HG02973 (cell line): ENCODE measurements at regions not wholly inside any gene's neighbourhood (a gene's known extent, or its start where the extent isn't known, plus 50 kb on each side); places are given as distances from the start of the nearest gene placed in this dataset.

Source experiments
- ATAC-seq: cut with Tn5 transposase; IDR thresholded peaks from one replicate; pipeline ENCODE4 v1.9.1; 2021; ENCODE audit warnings: moderate library complexity; ENCODE audit not compliant: unreplicated experiment

GRCh38 chr6:137731600-137731959 lies 135.5 kb upstream of the TNFAIP3 start:
- ATAC-seq: no peak

DNA sequence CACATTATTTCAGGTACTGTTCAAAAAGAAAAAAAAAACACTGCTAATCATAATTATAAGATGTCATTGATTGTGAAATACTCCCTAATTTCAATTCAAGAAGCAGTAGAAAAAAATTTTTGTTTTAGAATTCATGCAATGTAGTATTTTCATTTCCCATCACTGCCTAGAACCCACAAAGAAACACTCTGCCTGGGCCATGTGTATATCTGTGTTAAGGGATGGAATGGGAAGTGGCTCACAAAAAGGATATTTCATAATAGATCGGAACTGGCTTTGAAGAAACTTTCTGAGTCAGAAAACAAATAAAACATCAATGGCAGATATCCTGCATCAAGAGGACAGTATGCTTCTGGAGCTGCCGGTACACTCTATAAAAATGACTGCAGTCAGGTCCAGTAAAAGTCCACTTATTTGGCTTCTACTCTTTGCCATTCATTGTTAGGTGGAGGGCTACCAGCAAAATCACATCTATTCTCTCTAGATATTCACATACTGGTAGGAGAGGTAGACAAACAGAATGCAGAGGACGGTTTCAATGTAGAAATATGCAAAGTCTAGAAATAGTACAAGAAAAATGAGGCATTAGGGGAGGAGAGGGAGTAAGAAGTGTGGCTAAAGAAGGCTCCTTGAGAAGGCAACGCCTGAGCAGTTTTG lies 135.0 kb upstream of the TNFAIP3 start:
- ATAC-seq: no peak

DNA sequence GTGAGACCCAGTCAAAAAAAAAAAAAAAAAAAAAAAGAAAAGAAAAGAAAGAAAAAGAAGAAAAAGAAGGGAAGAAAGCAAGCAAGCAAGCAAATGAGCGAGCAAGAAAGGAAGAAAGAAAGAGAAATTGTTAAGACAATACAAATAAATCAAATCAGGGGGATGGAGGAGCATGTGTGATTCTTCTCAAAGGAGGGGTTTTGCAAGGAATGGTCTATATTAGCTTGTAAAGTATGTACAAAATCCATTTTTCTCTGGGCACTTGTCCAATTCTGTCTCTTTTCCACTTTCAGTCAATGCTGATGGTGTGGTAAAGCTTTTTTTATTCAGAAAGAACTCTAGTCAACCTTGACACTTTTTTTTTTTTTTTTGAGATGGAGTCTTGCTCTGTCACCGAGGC lies 133.7 kb upstream of the TNFAIP3 start:
- ATAC-seq: no peak

DNA sequence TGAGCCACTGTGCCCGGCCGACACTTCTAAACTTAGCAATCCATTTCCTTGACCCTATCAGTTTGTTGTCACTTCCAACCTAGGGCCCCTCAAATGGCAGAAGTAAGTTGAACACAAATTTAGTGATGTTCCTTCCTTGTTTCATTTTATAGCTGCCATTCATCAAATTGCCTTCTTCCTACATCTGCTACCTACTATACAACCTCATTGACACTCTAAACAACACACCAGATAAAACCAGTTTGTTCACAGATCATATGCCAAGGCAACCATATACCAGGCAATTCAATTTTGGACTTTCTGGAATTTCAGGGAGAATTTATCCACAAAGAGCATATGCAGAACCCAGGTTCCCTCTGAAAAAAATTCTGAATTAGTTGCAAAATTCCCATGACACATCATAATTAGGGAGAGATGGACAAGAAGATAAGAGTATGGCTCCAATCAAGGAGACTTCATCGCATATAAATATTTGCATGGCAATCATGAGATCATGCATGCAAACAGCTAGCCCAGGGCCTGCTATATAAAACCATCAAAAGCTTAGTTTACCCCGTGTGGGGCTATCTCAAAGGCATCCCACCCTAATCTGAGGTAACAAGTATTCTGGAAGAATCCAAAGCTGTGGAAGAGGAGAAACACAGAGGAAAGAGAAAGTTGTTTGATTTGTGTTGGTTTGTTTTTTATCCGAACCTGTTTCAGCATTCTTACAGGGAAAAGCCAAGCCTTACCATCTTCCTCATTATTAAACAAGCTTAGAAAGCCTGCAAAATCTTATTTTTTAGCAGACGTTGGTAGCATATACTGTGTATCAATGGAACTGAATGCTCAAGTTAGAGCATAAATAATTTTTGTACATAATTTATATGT lies 132.8 kb upstream of the TNFAIP3 start:
- no peak for ATAC-seq

- ATAC-seq: no peak
Observed at GRCh38 chr6:137734875-137735182, 132.2 kb upstream of the TNFAIP3 start.

- ATAC-seq: no peak
Observed at GRCh38 chr6:137736048-137736818, 130.8 kb upstream of the TNFAIP3 start.

GRCh38 chr6:137736911-137737310 lies 130.1 kb upstream of the TNFAIP3 start:
- no peak for ATAC-seq

DNA sequence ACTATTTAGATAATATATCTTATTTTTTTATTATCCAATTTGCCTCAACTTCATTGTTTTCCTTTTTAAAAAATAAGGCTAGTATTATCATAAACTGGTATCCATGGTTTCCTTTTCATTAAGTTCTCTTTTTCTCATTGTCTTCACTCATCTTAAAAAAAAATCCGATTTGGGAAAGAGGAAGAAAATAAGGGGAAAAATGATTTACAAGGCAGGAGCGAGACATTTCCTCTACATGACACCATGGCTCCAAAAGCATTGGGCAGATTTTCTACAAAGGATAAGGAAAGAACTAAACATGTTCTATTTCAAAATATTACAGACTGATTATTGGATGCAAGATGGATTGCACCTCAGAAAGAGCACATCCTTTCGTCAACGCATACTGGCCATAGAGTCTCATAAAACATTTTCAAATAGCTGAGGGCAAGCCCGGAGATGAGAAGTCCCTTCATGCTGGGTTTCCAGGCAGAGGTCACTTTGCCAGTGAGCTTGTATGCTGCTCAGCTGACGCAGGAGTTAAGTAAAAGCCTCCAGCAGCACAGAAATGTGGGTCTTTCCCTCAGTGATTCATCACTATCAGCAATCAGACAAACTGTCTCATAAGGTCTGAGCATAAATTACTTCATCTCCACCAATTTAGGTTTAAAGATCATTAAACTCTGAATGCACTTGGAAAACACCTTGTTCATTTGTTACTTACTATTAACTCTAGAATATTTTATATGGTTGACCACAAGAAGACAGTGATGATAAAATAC lies 129.0 kb upstream of the TNFAIP3 start:
- ATAC-seq: no peak

DNA sequence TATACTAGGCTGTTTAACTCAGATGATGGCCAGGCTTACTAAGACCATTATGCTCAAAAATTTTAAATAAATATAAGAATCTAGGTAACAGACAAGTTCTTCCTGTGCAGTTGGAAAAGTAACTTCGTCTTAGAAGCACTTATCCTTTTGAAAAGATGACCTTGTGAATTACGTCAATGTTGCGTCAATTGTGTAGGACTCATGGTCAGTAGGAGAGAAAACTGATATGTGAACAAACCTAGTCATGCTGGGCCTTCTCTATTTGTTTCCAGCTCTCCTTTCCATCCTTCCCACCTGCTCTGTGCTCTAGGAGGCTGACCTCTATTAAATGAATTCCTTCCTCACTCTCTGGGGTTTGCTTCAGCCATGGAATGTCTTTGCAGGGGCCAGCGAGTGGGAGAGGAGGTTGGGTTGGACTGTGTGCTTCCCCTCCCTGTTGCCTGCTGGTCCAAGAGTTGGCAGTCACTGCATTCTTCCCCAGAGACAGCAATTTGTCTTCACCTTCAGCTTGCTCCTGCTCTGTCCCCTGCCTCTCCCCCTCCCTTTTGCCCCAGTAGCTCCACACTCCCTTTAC lies 128.0 kb upstream of the TNFAIP3 start:
- ATAC-seq: no peak

DNA sequence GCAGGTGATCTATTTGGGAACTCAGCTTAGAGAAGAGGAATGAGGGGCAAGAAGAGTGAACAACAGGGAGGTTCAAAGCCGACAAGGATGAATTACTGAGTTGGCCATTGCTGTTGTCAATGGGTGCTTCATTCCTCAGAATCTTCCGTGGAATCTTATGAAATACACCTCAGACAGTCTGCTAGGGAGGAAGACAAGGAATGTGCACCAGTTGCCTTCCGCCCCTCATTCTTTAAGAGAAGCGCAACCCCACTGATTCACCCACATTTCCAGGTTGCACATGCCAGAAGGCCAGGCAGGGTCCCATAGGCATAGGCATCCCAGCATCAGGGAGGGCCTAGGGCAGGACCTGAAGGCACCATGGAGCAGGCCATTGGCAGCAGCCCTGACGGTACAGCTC lies 127.5 kb upstream of the TNFAIP3 start:
- no peak for ATAC-seq

GRCh38 chr6:137740091-137740755 lies 126.8 kb upstream of the TNFAIP3 start:
- ATAC-seq: no peak

GRCh38 chr6:137740967-137741761 lies 125.9 kb upstream of the TNFAIP3 start:
- ATAC-seq: no peak

- no peak for ATAC-seq
Observed at GRCh38 chr6:137743493-137743892, 123.6 kb upstream of the TNFAIP3 start.

GRCh38 chr6:137744877-137745276 lies 122.2 kb upstream of the TNFAIP3 start:
- ATAC-seq: no peak

GRCh38 chr6:137745321-137745720 lies 121.7 kb upstream of the TNFAIP3 start:
- ATAC-seq: no peak

GRCh38 chr6:137746264-137746663 lies 120.8 kb upstream of the TNFAIP3 start:
- ATAC-seq: no peak

DNA sequence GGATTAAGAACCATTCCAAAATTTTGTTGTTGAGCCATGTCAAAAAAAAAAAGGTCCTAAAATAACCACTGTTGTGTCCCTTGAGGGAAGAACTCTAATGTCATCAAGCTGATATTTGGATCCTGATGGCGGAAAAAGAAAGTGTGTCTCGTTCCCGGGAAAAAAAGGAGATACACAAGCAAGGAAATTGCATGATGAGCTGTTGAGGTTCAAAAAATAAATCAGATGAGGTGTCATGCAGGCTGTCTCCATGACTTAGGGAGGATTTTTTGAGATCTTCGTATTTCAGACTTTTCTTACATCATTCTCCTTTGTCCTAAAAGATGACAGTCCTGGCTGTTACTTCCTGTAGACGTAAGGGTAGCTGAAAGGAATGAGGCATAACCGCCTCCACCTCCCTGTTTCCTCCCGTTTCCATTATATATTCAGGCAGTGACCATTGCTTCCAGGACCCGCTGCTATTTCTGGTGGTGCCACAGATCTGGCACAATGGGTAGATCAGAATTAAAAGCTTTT lies 117.3 kb upstream of the TNFAIP3 start:
- no peak for ATAC-seq

DNA sequence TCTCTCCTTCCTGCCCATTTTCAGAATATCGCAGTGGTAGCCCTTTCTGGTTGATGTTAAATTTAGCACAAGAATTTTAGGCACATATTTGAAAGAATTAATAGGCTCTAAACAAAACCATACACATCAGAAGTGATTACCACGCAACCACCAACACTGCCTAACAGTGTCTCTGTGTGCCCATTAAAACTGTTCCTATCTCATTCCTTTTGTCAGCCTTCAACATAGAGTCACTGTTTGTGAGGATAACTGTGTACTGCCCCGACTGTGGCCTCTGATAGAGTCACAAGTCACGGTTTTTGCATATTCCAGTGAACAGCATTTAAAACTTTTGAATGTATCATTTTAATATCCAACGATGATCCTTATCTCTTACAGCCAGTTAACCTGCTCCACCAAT lies 116.8 kb upstream of the TNFAIP3 start:
- ATAC-seq: no peak
